HepG2 (cell line): ENCODE measurements at regions not wholly inside any gene's neighbourhood (a gene's known extent, or its start where the extent isn't known, plus 50 kb on each side); places are given as distances from the start of the nearest gene placed in this dataset.

ENCODE experiments used
- ATAC-seq: fragments of 200-7000 bp; cut with Tn5 transposase; 3 replicates; pipeline ENCODE4 v1.9.1; 2020; ENCODE audit warnings: mild to moderate bottlenecking, moderate library complexity
- BruUV-seq: library from RNA; stranded (reverse); fragments of 400-500 nt; replicated peaks from 2 replicates; lab custom pipeline; 2021; lab: Mats Ljungman, UMichigan
- CTCF ChIA-PET: fragments of 300-600 bp; formaldehyde crosslinking; extraction: SDS; loops from one replicate; lab custom pipeline; 2021; ENCODE audit warnings: low total read pairs, inconsistent platforms, low intra/inter-chr PET ratio; lab: Yijun Ruan, JAX
- POLR2A ChIA-PET: fragments of 350-600 bp; sonication (Branson Sonifier 250); formaldehyde crosslinking; loops from one replicate; lab custom pipeline; 2020; ENCODE audit warnings: antibody characterized with exemption, inconsistent platforms; lab: Yijun Ruan, JAX
- DNase-seq: peaks from one replicate; pipeline ENCODE4 v3.0.0-alpha.2; 2015; ENCODE audit warnings: low spot score
- FAIRE-seq: peaks from 3 replicates; lab custom pipeline; 2011; peaks lifted over from hg19 to GRCh38; lab: Jason Lieb, UNC
- H2AFZ ChIP-seq: one replicate; pipeline ENCODE4 v1.6.1; 2011; ENCODE audit warnings: low read length, inconsistent platforms
- H3K27ac ChIP-seq: fragments of 300-600 bp; 3 replicates; pipeline ENCODE4 v1.8.0; 2011; ENCODE audit warnings: mixed run types, mild to moderate bottlenecking, mixed read lengths, low read length, inconsistent platforms; ENCODE audit not compliant: insufficient read depth; ENCODE audit errors: extremely low read length
- H3K27me3 ChIP-seq, 2 experiments: fragments of 200-600 bp in 1 of 2; 2 replicates in 1 of 2; 3 replicates in 1 of 2; pipeline versions ENCODE4 v1.6.0 to v1.8.0; 2011; ENCODE audit warnings: low read length in 2 of 2, mild to moderate bottlenecking in 2 of 2, moderate library complexity in 2 of 2, inconsistent platforms in 1 of 2; ENCODE audit not compliant: insufficient read depth in 2 of 2, control insufficient read depth in 1 of 2
- H3K36me3 ChIP-seq, 2 experiments: fragments of 200-600 bp in 1 of 2; replicated peaks in 1 of 2; 2 replicates in 1 of 2; 3 replicates in 1 of 2; pipeline versions ENCODE4 v1.5.1 to v1.8.0; 2011; ENCODE audit warnings: low read length in 2 of 2, inconsistent platforms in 1 of 2; ENCODE audit not compliant: insufficient read depth in 2 of 2, control insufficient read depth in 1 of 2
- H3K4me1 ChIP-seq: 2 replicates; pipeline ENCODE4 v1.5.1; 2012; ENCODE audit warnings: low read length, inconsistent platforms; ENCODE audit not compliant: insufficient read depth
- H3K4me2 ChIP-seq: 2 replicates; pipeline ENCODE4 v1.6.0; 2011; ENCODE audit warnings: low read depth, low read length, inconsistent platforms
- H3K4me3 ChIP-seq, 3 experiments: fragments of 200-600 bp in 1 of 3; sonication (generic), shearing (Covaris generic) in 1 of 3; replicated peaks in 1 of 3; 2 replicates each; pipeline ENCODE4 v1.5.1; 2011 to 2016; ENCODE audit warnings: low read length in 3 of 3, inconsistent platforms in 2 of 3, low read depth in 2 of 3, mild to moderate bottlenecking in 2 of 3, control low read depth in 1 of 3, mixed read lengths in 1 of 3; ENCODE audit not compliant: insufficient read depth in 1 of 3
- H3K79me2 ChIP-seq: one replicate; pipeline ENCODE4 v1.6.1; 2011; ENCODE audit warnings: low read length, inconsistent platforms; ENCODE audit not compliant: insufficient read depth
- H3K9ac ChIP-seq: 2 replicates; pipeline ENCODE4 v1.6.0; 2011; ENCODE audit warnings: mild to moderate bottlenecking, low read depth, low read length, inconsistent platforms; ENCODE audit not compliant: insufficient read depth
- H3K9me3 ChIP-seq: 2 replicates; pipeline ENCODE4 v1.5.1; 2012; ENCODE audit warnings: mild to moderate bottlenecking, low read length
- H4K20me1 ChIP-seq: 2 replicates; pipeline ENCODE4 v1.6.0; 2011; ENCODE audit warnings: inconsistent platforms, mild to moderate bottlenecking, low read length, moderate library complexity; ENCODE audit not compliant: insufficient read depth
- WGBS: methylation state at CpG from one replicate; pipeline ENCODE4 v1.1.6; 2017; ENCODE audit warnings: low lambda C conversion rate; 5-methylcytosine and 5-hydroxymethylcytosine counted together
- in situ Hi-C: cut with HindIII; loops from 2 replicates; pipeline ENCODE4 v1.10.0; 2017; ENCODE audit warnings: low pct_unique_long_range_greater_than_20kb; ENCODE audit not compliant: extremely low pct_ligation_motif_present
- intact Hi-C: fragments of 100-400 bp; cut with micrococcal nuclease; formaldehyde crosslinking; loops from one replicate; pipeline ENCODE4 v1.10.0; 2022; ENCODE audit not compliant: unreplicated experiment
- small RNA-seq, 3 experiments: library from RNA; depleted of rRNA; stranded (forward); fragments of <200 nt; gene quantifications; one replicate each; pipeline ENCODE3, GENCODE V24; 2012; ENCODE audit warnings: low read depth in 2 of 3, low replicate concordance in 1 of 3; ENCODE audit not compliant: insufficient read length in 3 of 3, insufficient read depth in 2 of 3
- TF ChIP-seq, protein P1 (sequence below): sonication (generic); formaldehyde crosslinking; IDR thresholded peaks from 2 replicates; pipeline ENCODE4 v1.4.0; 2020; ENCODE audit warnings: missing genetic modification reagents, borderline replicate concordance

- Histone ChIP-seq H4K20me1 (no peaks in the 10 kb centered on the region), H2AFZ (no peak overlapping the region), H3K4me2 (no peak overlapping the region), H3K79me2 (no peaks in the 10 kb centered on the region), H3K27ac (no peak overlapping the region), H3K4me3 (no peak overlapping the region), H3K36me3 (no peaks in the 10 kb centered on the region), H3K27me3 (peaks cover 3 to 34% of the 10 kb centered on the region in 2 experiments; a peak in 3 of 5 replicates), H3K9me3 (no peaks in the 10 kb centered on the region), H3K9ac (no peak overlapping the region), H3K4me1 (no peaks in the 10 kb centered on the region)
- TF ChIP-seq, protein P1, sequence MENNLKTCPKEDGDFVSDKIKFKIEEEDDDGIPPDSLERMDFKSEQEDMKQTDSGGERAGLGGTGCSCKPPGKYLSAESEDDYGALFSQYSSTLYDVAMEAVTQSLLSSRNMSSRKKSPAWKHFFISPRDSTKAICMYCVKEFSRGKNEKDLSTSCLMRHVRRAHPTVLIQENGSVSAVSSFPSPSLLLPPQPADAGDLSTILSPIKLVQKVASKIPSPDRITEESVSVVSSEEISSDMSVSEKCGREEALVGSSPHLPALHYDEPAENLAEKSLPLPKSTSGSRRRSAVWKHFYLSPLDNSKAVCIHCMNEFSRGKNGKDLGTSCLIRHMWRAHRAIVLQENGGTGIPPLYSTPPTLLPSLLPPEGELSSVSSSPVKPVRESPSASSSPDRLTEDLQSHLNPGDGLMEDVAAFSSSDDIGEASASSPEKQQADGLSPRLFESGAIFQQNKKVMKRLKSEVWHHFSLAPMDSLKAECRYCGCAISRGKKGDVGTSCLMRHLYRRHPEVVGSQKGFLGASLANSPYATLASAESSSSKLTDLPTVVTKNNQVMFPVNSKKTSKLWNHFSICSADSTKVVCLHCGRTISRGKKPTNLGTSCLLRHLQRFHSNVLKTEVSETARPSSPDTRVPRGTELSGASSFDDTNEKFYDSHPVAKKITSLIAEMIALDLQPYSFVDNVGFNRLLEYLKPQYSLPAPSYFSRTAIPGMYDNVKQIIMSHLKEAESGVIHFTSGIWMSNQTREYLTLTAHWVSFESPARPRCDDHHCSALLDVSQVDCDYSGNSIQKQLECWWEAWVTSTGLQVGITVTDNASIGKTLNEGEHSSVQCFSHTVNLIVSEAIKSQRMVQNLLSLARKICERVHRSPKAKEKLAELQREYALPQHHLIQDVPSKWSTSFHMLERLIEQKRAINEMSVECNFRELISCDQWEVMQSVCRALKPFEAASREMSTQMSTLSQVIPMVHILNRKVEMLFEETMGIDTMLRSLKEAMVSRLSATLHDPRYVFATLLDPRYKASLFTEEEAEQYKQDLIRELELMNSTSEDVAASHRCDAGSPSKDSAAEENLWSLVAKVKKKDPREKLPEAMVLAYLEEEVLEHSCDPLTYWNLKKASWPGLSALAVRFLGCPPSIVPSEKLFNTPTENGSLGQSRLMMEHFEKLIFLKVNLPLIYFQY (CRISPR knock-in tag), result no peak
- POLR2A ChIA-PET, result no interaction called here
- ATAC-seq (no peak), DNase-seq (no peak), FAIRE-seq (no peak)
- CTCF ChIA-PET, result no interaction called here
- WGBS, result 0% methylated on average over 4 of the region's 4 CpGs
- BruUV-seq, result no TSS peak
- intact Hi-C loops (no loop called here), in situ Hi-C loops (no loop called here)
These were observed 153.0 kb downstream of the HIPK3 start for GRCh38 chr11:33410086-33410765.

Small RNA genes lying in the stretch of these regions (small RNA-seq; reads per million reads assigned to genes)
- gene AL133399.1, result 0 reads per million in 3 experiments
